Uterus (tissue), 3 donors: ENCODE measurements at regions not wholly inside any gene's neighbourhood (a gene's known extent, or its start where the extent isn't known, plus 50 kb on each side); places are given as distances from the start of the nearest gene placed in this dataset.

ENCODE experiments used
- DNase-seq, 2 donors: peaks; one replicate each; pipeline ENCODE4 v3.0.0-alpha.2; 2019 to 2020
- H3K27ac ChIP-seq, 2 donors: fragments of 200-600 bp; sonication (generic); 1 replicate in 1 of 2; 2 replicates in 1 of 2; pipeline ENCODE4 v1.5.1; 2016 to 2018
- H3K27me3 ChIP-seq, 2 donors: fragments of 200-600 bp; sonication (generic); one replicate each; pipeline ENCODE4 v1.5.1; 2018 to 2019; ENCODE audit warnings: control low read depth in 1 of 2
- H3K36me3 ChIP-seq, 2 donors: fragments of 200-600 bp; sonication (generic); one replicate each; pipeline ENCODE4 v1.5.1; 2019; ENCODE audit warnings: control low read depth in 1 of 2
- H3K4me1 ChIP-seq, 2 donors: fragments of 200-600 bp; sonication (generic); one replicate each; pipeline ENCODE4 v1.5.1; 2018 to 2019; ENCODE audit warnings: control low read depth in 1 of 2
- H3K4me3 ChIP-seq, 2 donors: fragments of 200-600 bp; sonication (generic); 1 replicate in 1 of 2; 2 replicates in 1 of 2; pipeline ENCODE4 v1.5.1; 2018 to 2019; ENCODE audit warnings: mild to moderate bottlenecking in 1 of 2
- H3K9me3 ChIP-seq, 2 donors: fragments of 200-600 bp; sonication (generic); one replicate each; pipeline ENCODE4 v1.5.1; 2019; ENCODE audit warnings: control low read depth in 1 of 2
- CTCF ChIP-seq, 4 experiments: fragments of 200-600 bp in 2 of 4; fragments of 450-650 bp in 2 of 4; sonication (generic) in 2 of 4; IDR thresholded peaks; one replicate each; pipeline ENCODE4 v1.5.1; 2016 to 2019; ENCODE audit warnings: antibody characterized with exemption in 4 of 4, mild to moderate bottlenecking in 2 of 4, moderate library complexity in 1 of 4
- POLR2A ChIP-seq, 2 donors: fragments of 450-650 bp; IDR thresholded peaks; one replicate each; pipeline ENCODE4 v1.6.1; 2016; ENCODE audit warnings: antibody characterized with exemption in 2 of 2, mild to moderate bottlenecking in 1 of 2, moderate library complexity in 1 of 2
- intact Hi-C: fragments of 100-400 bp; cut with DNase I; formaldehyde crosslinking; loops from one replicate; pipeline ENCODE4 v1.15.1; 2023; ENCODE audit warnings: low total_unique reads
- donor health status: DM: yes; HTN: yes; CAD: no.

DNA sequence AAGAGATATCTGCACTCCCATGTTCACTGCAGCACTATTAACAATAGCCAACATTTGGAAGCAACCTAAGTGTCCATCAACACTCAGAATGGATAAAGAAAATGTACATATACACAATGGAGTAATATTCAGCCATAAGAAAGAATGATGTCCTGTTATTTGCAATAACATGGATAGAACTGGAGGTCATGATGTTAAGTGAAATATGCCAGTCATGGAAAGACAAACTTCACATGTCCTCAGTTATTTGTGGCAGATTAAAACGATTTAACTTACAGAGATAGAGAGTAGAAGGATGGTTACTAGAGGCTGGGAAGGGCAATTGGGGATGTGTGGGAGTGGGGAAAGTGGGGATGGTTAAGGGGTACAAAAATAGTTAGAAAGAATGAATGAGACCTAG lies 110.3 kb upstream of the PCSK5 start:
- Histone ChIP-seq H3K36me3 (no peaks in the 10 kb centered on the region), H3K27ac (no peak overlapping the region), H3K4me1 (no peaks in the 10 kb centered on the region), H3K4me3 (no peak overlapping the region), H3K27me3 (no peaks in the 10 kb centered on the region), H3K9me3 (no peaks in the 10 kb centered on the region)
- TF ChIP-seq CTCF (IDR thresholded peaks at IDR 0.05) (no peak), POLR2A (IDR thresholded peaks at IDR 0.05) (no peak)
- intact Hi-C loops = no loop called here
- no peak for DNase-seq

DNA sequence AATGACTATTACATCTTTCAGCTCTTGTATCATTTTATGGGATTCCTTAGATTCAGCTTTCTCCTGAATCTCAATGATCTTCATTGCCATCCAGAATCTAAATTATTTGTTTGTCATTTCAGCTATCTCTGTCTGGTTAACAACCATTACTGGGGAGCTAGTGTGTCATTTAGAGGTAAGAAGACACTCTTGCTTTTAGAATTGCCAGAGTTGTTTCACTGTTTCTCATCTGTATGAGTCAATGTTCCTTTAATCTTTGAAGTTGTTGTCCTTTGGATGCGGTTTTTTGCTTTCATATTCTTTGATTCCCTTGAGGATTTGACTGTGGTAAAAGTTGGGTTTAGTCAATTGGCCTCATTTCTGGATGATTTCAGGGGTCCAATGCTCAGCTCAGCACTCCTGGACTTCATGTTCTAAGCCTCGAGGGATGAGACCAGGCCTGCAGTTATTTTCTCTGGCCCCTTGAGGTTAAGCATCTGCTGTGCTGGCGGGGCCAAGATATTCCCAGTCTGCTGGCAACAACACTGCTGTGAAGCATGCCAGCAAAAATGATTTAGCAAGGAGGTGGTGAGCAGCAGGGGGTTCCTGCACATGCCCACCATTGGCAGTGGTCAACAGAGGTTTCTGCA lies 102.4 kb upstream of the PCSK5 start:
- no peaks in the 10 kb centered on the region for H3K36me3 ChIP-seq
- no peak for DNase-seq
- H3K9me3 ChIP-seq = no peaks in the 10 kb centered on the region
- no peaks in the 10 kb centered on the region for H3K4me1 ChIP-seq
- no peak overlapping the region for H3K4me3 ChIP-seq
- intact Hi-C loops = no loop called here
- TF ChIP-seq POLR2A (IDR thresholded peaks at IDR 0.05) (no peak), CTCF (IDR thresholded peaks at IDR 0.05) (no peak)
- no peaks in the 10 kb centered on the region for H3K27me3 ChIP-seq
- H3K27ac ChIP-seq = no peak overlapping the region

DNA sequence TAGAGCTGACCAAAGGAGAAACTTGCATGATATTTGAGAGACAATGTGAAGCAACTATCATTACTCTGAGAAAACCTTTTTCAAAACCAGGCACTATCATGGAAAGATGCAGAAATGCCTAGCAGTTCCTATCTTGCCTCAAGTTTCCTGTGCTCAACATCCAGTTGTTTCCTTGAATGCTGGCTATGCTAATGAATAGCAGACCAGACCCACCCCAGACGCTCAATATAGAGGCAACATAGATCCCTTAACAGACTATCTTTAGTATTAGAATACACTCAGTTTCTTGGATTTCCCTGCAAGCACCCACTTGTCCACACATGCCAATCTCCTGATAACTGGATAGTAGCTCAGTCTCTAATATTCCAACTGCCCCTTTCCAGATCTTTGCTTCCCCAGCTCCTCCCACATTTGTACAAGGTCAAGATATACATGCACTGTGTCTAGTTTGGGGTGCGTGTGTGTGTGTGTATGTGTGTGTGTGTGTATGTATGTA lies 93.3 kb upstream of the PCSK5 start:
- intact Hi-C loops = no loop called here
- H3K9me3 ChIP-seq = no peaks in the 10 kb centered on the region
- no peak for TF ChIP-seq POLR2A (IDR thresholded peaks at IDR 0.05)
- no peak for TF ChIP-seq CTCF (IDR thresholded peaks at IDR 0.05)
- H3K4me1 ChIP-seq = no peaks in the 10 kb centered on the region
- no peak overlapping the region for H3K27ac ChIP-seq
- no peaks in the 10 kb centered on the region for H3K36me3 ChIP-seq
- no peak for DNase-seq
- no peak overlapping the region for H3K4me3 ChIP-seq
- no peaks in the 10 kb centered on the region for H3K27me3 ChIP-seq

GRCh38 chr9:75798505-75798904 lies 92.0 kb upstream of the PCSK5 start:
- no peaks in the 10 kb centered on the region for H3K4me1 ChIP-seq
- no peak for TF ChIP-seq POLR2A (IDR thresholded peaks at IDR 0.05)
- no peak for TF ChIP-seq CTCF (IDR thresholded peaks at IDR 0.05)
- intact Hi-C loops = no loop called here
- DNase-seq = no peak
- no peaks in the 10 kb centered on the region for H3K9me3 ChIP-seq
- H3K27me3 ChIP-seq = no peaks in the 10 kb centered on the region
- H3K36me3 ChIP-seq = no peaks in the 10 kb centered on the region
- H3K4me3 ChIP-seq = no peak overlapping the region
- no peak overlapping the region for H3K27ac ChIP-seq

GRCh38 chr9:75803130-75803529 lies 87.3 kb upstream of the PCSK5 start:
- intact Hi-C loops = no loop called here
- Histone ChIP-seq H3K9me3 (no peaks in the 10 kb centered on the region), H3K4me3 (no peak overlapping the region), H3K36me3 (no peaks in the 10 kb centered on the region), H3K4me1 (no peaks in the 10 kb centered on the region), H3K27me3 (no peaks in the 10 kb centered on the region), H3K27ac (no peak overlapping the region)
- no peak for TF ChIP-seq CTCF (IDR thresholded peaks at IDR 0.05)
- TF ChIP-seq POLR2A (IDR thresholded peaks at IDR 0.05) = no peak
- DNase-seq = no peak
